Activated B cell treated with CpG ODN at 0.5 μM for 24 hours (primary cell): ENCODE measurements at regions not wholly inside any gene's neighbourhood (a gene's known extent, or its start where the extent isn't known, plus 50 kb on each side); places are given as distances from the start of the nearest gene placed in this dataset.

Experiments used
- ATAC-seq: fragments of 200-7000 bp; cut with Tn5 transposase; one replicate; pipeline ENCODE4 v1.10.0; 2021; ENCODE audit warnings: low read depth, mild to moderate bottlenecking, moderate library complexity
- CTCF ChIA-PET: fragments of 350-600 bp; sonication (Branson Sonifier 250); formaldehyde crosslinking; loops from one replicate; lab custom pipeline; 2021; ENCODE audit warnings: antibody characterized with exemption; lab: Charles Lee
- POLR2A ChIA-PET: fragments of 350-600 bp; sonication (Branson Sonifier 250); formaldehyde crosslinking; loops from one replicate; lab custom pipeline; 2021; ENCODE audit warnings: antibody characterized with exemption; lab: Charles Lee
- DNase-seq: peaks from one replicate; pipeline ENCODE4 v3.0.0; 2022
- H3K27ac Mint-ChIP-seq: one replicate; pipeline ENCODE4 v1.8.0; 2020; ENCODE audit warnings: mixed read lengths
- H3K27me3 Mint-ChIP-seq: one replicate; pipeline ENCODE4 v1.8.0; 2021; ENCODE audit warnings: mixed read lengths
- H3K36me3 Mint-ChIP-seq: one replicate; pipeline ENCODE4 v1.8.0; 2021; ENCODE audit warnings: low read depth, mixed read lengths
- H3K4me1 Mint-ChIP-seq: one replicate; pipeline ENCODE4 v1.8.0; 2021; ENCODE audit warnings: mixed read lengths
- H3K4me3 Mint-ChIP-seq: one replicate; pipeline ENCODE4 v1.8.0; 2020; ENCODE audit warnings: mild to moderate bottlenecking, mixed read lengths
- H3K9me3 Mint-ChIP-seq: one replicate; pipeline ENCODE4 v1.8.0; 2020; ENCODE audit warnings: mixed read lengths
- intact Hi-C: fragments of 100-400 bp; cut with micrococcal nuclease; formaldehyde crosslinking; loops from one replicate; pipeline ENCODE4 v1.15.1; 2024
- TF ChIP-seq, protein P1 (sequence below): fragments of 200-600 bp; IDR thresholded peaks from one replicate; pipeline ENCODE4 v1.8.0; 2022; ENCODE audit warnings: antibody characterized with exemption, mild to moderate bottlenecking

DNA sequence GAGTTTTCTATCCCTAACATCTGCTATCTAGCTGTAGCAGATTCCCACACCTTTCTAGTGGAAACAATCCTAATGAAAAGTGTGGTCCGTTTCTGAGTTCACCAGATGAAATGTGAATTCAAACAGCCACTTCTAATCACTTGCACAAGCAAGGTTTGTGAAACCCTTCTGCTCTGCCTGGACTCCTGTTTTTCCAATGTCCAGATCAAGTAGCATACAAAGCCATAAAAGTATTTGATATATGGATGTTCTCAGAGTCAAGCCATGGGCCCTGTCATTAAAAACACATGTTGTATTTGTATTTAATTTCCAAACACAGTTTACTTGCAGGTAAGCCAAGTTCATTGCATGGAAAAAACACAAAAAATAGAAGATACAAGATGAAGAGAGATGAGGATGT lies 570.4 kb downstream of the NR2F1-AS1 start:
- Mint-ChIP-seq H3K4me3 (no peak overlapping the region), H3K27ac (no peak overlapping the region), H3K36me3 (no peaks in the 10 kb centered on the region), H3K4me1 (no peaks in the 10 kb centered on the region), H3K9me3 (no peaks in the 10 kb centered on the region), H3K27me3 (no peaks in the 10 kb centered on the region)
- intact Hi-C loops: no loop called here
- TF ChIP-seq, protein P1, sequence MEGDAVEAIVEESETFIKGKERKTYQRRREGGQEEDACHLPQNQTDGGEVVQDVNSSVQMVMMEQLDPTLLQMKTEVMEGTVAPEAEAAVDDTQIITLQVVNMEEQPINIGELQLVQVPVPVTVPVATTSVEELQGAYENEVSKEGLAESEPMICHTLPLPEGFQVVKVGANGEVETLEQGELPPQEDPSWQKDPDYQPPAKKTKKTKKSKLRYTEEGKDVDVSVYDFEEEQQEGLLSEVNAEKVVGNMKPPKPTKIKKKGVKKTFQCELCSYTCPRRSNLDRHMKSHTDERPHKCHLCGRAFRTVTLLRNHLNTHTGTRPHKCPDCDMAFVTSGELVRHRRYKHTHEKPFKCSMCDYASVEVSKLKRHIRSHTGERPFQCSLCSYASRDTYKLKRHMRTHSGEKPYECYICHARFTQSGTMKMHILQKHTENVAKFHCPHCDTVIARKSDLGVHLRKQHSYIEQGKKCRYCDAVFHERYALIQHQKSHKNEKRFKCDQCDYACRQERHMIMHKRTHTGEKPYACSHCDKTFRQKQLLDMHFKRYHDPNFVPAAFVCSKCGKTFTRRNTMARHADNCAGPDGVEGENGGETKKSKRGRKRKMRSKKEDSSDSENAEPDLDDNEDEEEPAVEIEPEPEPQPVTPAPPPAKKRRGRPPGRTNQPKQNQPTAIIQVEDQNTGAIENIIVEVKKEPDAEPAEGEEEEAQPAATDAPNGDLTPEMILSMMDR: no peak
- ATAC-seq: no peak
- CTCF ChIA-PET: no interaction called here
- POLR2A ChIA-PET: no interaction called here
- no peak for DNase-seq

DNA sequence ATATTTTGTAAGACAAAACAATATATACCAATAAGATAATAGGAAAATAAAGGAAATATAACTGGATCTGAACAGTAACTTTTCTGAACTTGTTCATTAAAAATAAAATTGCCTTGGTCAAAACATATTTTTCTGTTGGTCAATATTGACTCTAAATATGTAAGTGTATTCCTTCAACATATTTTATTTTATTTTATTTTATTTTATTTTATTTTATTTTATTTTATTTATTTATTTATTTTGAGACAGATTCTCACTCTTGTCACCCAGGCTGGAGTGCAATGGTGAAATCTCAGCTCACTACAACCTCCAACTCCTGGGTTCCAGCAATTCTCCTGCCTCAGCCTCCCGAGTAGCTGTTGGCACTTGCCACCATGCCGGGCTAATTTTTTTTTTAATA lies 571.0 kb downstream of the NR2F1-AS1 start:
- Mint-ChIP-seq H3K9me3 (no peaks in the 10 kb centered on the region), H3K4me3 (no peak overlapping the region), H3K27me3 (no peaks in the 10 kb centered on the region), H3K4me1 (no peaks in the 10 kb centered on the region), H3K36me3 (no peaks in the 10 kb centered on the region), H3K27ac (no peak overlapping the region)
- TF ChIP-seq, protein P1: no peak
- intact Hi-C loops: no loop called here
- POLR2A ChIA-PET: no interaction called here
- CTCF ChIA-PET: no interaction called here
- DNase-seq (no peak), ATAC-seq (no peak)

DNA sequence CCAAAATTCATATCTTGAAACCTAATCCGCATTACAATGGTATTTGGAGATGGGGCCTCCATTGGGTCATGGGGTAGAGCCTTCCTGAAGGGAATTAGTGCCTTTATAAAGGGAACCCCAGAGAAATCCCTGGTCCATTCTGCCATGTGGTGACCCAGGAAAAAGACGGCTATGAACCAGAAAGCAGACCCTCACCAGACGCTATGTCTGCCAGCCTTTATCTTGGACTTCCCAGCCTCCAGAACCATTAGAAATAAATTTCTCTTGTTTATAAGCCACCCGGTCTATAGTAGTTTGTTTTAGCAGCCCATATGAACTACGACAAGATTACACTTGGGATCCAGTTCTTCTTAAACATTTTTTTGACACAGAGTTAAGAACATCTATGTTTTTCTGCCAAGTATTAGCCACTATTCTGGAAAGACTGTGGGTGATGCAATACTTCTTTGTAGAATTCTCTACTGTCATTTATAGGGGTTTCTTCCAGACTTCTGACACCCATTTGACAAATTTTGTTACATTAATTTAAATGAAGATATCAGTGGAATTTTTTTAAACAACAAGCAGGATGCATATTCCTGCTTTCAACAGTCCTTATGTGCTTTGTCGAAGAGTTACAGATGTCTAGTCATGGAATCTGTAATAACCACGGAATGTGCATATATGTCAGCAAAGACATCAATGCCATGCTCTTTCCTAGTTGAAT lies 572.4 kb downstream of the NR2F1-AS1 start:
- TF ChIP-seq, protein P1: no peak
- Mint-ChIP-seq H3K27me3 (no peaks in the 10 kb centered on the region), H3K36me3 (no peaks in the 10 kb centered on the region), H3K27ac (no peak overlapping the region), H3K9me3 (no peaks in the 10 kb centered on the region), H3K4me3 (no peak overlapping the region), H3K4me1 (no peaks in the 10 kb centered on the region)
- no peak for DNase-seq
- intact Hi-C loops: no loop called here
- ChIA-PET CTCF (no interaction called here), POLR2A (no interaction called here)
- no peak for ATAC-seq

DNA sequence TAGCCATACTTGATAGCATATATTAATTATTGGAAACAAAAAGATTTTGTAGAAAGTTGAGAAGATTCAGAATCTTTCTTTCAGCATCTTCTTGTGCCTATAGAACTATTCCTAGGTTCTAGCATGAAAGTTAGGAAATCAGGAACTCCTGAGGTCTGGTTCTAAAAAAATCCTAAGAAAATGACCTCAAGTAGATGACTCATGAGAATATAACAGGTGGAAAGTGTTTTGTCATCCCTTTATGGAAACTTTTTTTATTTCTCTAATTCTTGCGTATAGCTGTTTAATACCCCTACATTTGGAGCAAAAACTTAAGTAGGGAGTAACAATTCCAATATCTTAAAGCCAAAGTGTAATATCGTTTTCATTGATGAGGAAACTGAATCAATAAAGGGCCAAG lies 574.1 kb downstream of the NR2F1-AS1 start:
- TF ChIP-seq, protein P1: no peak
- ChIA-PET CTCF (no interaction called here), POLR2A (no interaction called here)
- Mint-ChIP-seq H3K4me3 (no peak overlapping the region), H3K27me3 (no peaks in the 10 kb centered on the region), H3K4me1 (no peaks in the 10 kb centered on the region), H3K36me3 (no peaks in the 10 kb centered on the region), H3K9me3 (no peaks in the 10 kb centered on the region), H3K27ac (no peak overlapping the region)
- intact Hi-C loops: no loop called here
- ATAC-seq (no peak), DNase-seq (no peak)

DNA sequence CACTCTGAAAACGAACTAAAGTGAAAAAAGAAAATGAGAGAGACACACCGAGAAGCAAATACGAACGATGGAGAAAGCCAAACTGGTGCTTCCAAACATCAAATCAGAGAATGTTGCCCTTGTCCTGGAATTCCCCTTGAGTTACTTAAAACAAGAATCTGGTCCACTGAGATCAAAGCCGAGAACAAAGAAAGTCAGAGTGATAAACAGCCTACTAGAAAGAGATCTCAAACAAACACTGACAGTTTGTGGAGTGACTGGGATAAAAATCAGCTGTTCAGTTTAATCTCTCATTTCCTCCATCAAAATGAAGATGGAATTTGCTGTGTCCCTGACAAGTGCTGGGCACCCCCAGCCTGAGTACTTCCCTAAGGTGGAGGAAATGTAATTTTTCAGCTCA lies 582.6 kb downstream of the NR2F1-AS1 start:
- Mint-ChIP-seq H3K9me3 (peaks cover 11% of the 10 kb centered on the region), H3K36me3 (no peaks in the 10 kb centered on the region), H3K4me1 (no peaks in the 10 kb centered on the region), H3K27me3 (no peaks in the 10 kb centered on the region), H3K27ac (no peak overlapping the region), H3K4me3 (no peak overlapping the region)
- TF ChIP-seq, protein P1: no peak
- no peak for DNase-seq
- intact Hi-C loops: no loop called here
- no peak for ATAC-seq
- CTCF ChIA-PET: no interaction called here
- POLR2A ChIA-PET: no interaction called here
